Parathyroid adenoma (tissue), 2 donors: ENCODE measurements at regions not wholly inside any gene's neighbourhood (a gene's known extent, or its start where the extent isn't known, plus 50 kb on each side); places are given as distances from the start of the nearest gene placed in this dataset.

ENCODE experiments used
- H2AFZ ChIP-seq: fragments of 300-600 bp; sonication (generic); one replicate; pipeline ENCODE4 v1.7.0; 2017; ENCODE audit warnings: antibody characterized with exemption, mild to moderate bottlenecking
- H3K27ac ChIP-seq: fragments of 300-600 bp; sonication (generic); one replicate; pipeline ENCODE4 v1.7.0; 2017
- H3K27me3 ChIP-seq: fragments of 300-600 bp; sonication (generic); one replicate; pipeline ENCODE4 v1.7.0; 2017; ENCODE audit warnings: low read length; ENCODE audit not compliant: control insufficient read depth, insufficient read depth
- H3K36me3 ChIP-seq: fragments of 300-600 bp; sonication (generic); one replicate; pipeline ENCODE4 v1.7.0; 2017; ENCODE audit warnings: low read length; ENCODE audit not compliant: control insufficient read depth, insufficient read depth
- H3K4me1 ChIP-seq: fragments of 300-600 bp; sonication (generic); one replicate; pipeline ENCODE4 v1.7.0; 2017; ENCODE audit warnings: control low read depth
- H3K4me2 ChIP-seq: fragments of 300-600 bp; sonication (generic); one replicate; pipeline ENCODE4 v1.7.0; 2017; ENCODE audit warnings: low read length
- H3K4me3 ChIP-seq: fragments of 300-600 bp; sonication (generic); one replicate; pipeline ENCODE4 v1.7.0; 2017; ENCODE audit warnings: low read depth, low read length
- H3K79me2 ChIP-seq: fragments of 300-600 bp; sonication (generic); one replicate; pipeline ENCODE4 v1.7.0; 2017; ENCODE audit warnings: control low read depth
- H3K9ac ChIP-seq: fragments of 300-600 bp; sonication (generic); one replicate; pipeline ENCODE4 v1.7.0; 2017; ENCODE audit warnings: mild to moderate bottlenecking
- H3K9me3 ChIP-seq: fragments of 300-600 bp; sonication (generic); one replicate; pipeline ENCODE4 v1.7.0; 2017; ENCODE audit warnings: low read length; ENCODE audit not compliant: control insufficient read depth
- CTCF ChIP-seq: fragments of 300-600 bp; sonication (generic); IDR thresholded peaks from one replicate; pipeline ENCODE4 v1.7.0; 2017; ENCODE audit warnings: antibody characterized with exemption, mild to moderate bottlenecking
- donor health status: primary hyperparathyroidism.

- H3K79me2 ChIP-seq = no peaks in the 10 kb centered on the region
- no peak overlapping the region for H3K9ac ChIP-seq
- no peak overlapping the region for H2AFZ ChIP-seq
- H3K27ac ChIP-seq = no peak overlapping the region
- no peak overlapping the region for H3K4me3 ChIP-seq
- no peaks in the 10 kb centered on the region for H3K36me3 ChIP-seq
- no peaks in the 10 kb centered on the region for H3K4me1 ChIP-seq
- H3K4me2 ChIP-seq = no peak overlapping the region
- H3K9me3 ChIP-seq = no peaks in the 10 kb centered on the region
- no peak for TF ChIP-seq CTCF
- no peaks in the 10 kb centered on the region for H3K27me3 ChIP-seq
These were observed 219.2 kb upstream of the RGS6 start for GRCh38 chr14:71713016-71713415.

DNA sequence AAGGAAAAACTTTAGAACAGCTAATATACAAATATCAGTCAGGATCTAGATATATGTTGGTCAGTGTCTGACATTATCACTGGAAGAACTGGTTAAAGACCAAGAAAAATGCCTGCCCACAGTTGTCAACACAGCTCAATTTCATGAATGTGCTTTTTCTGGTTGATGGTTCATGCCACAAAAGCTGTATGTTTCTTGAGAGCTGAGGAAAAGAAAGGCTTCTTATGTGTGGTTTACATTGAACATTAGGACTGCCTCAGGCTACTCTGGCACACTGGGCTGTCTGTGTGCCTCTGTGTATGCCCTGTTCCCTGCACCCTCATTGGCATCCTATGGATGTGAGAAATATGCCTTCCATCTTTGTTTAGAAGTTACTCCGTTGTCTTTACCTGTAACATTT is 218.8 kb upstream of the RGS6 start:
- Histone ChIP-seq H3K27ac (no peak overlapping the region), H3K4me1 (no peaks in the 10 kb centered on the region), H3K9ac (no peak overlapping the region)

GRCh38 chr14:71714225-71714624 is 218.0 kb upstream of the RGS6 start:
- Histone ChIP-seq H3K36me3 (no peaks in the 10 kb centered on the region), H3K9me3 (no peaks in the 10 kb centered on the region), H3K27me3 (no peaks in the 10 kb centered on the region), H3K27ac (no peak overlapping the region), H3K9ac (no peak overlapping the region), H3K4me2 (no peak overlapping the region), H2AFZ (no peak overlapping the region), H3K4me3 (no peak overlapping the region), H3K4me1 (no peaks in the 10 kb centered on the region), H3K79me2 (no peaks in the 10 kb centered on the region)
- no peak for TF ChIP-seq CTCF

More for the DNA sequence above, 218.8 kb upstream of the RGS6 start:
- no peaks in the 10 kb centered on the region for H3K9me3 ChIP-seq
- no peaks in the 10 kb centered on the region for H3K27me3 ChIP-seq
- TF ChIP-seq CTCF = no peak
- no peaks in the 10 kb centered on the region for H3K36me3 ChIP-seq
- no peaks in the 10 kb centered on the region for H3K79me2 ChIP-seq
- H3K4me2 ChIP-seq = no peak overlapping the region
- no peak overlapping the region for H3K4me3 ChIP-seq
- no peak overlapping the region for H2AFZ ChIP-seq

- no peak overlapping the region for H3K4me3 ChIP-seq
- no peaks in the 10 kb centered on the region for H3K36me3 ChIP-seq
- no peaks in the 10 kb centered on the region for H3K27me3 ChIP-seq
- H2AFZ ChIP-seq = no peak overlapping the region
- H3K27ac ChIP-seq = no peak overlapping the region
- H3K79me2 ChIP-seq = no peaks in the 10 kb centered on the region
- H3K9me3 ChIP-seq = no peaks in the 10 kb centered on the region
- no peak overlapping the region for H3K4me2 ChIP-seq
- no peak overlapping the region for H3K9ac ChIP-seq
- no peaks in the 10 kb centered on the region for H3K4me1 ChIP-seq
- TF ChIP-seq CTCF = no peak
These were observed 216.0 kb upstream of the RGS6 start for GRCh38 chr14:71716041-71716772.
